HG02798 (cell line): ENCODE measurements at regions not wholly inside any gene's neighbourhood (a gene's known extent, or its start where the extent isn't known, plus 50 kb on each side); places are given as distances from the start of the nearest gene placed in this dataset.
A peak's percentile ranks its signal among the peaks of the same experiment; 100 is the strongest.

Source experiments
- ATAC-seq: cut with Tn5 transposase; IDR thresholded peaks from one replicate; pipeline ENCODE4 v1.9.1; 2021; ENCODE audit warnings: mild to moderate bottlenecking; ENCODE audit not compliant: unreplicated experiment, poor library complexity

- ATAC-seq, result no peak
Measured at GRCh38 chr3:28863186-28863585, 417.7 kb upstream of the RBMS3 start.

- ATAC-seq, result no peak
Measured at GRCh38 chr3:28867836-28868235, 413.0 kb upstream of the RBMS3 start.

- no peak for ATAC-seq
Measured at GRCh38 chr3:28868897-28869296, 412.0 kb upstream of the RBMS3 start.

- ATAC-seq, result no peak
Measured at GRCh38 chr3:28877912-28878311, 403.0 kb upstream of the RBMS3 start.

GRCh38 chr3:28890373-28890772 lies 390.5 kb upstream of the RBMS3 start:
- ATAC-seq, result no peak

- ATAC-seq, result no peak
Measured at GRCh38 chr3:28891485-28891884, 389.4 kb upstream of the RBMS3 start.

- ATAC-seq, result no peak
Measured at GRCh38 chr3:28900301-28900700, 380.6 kb upstream of the RBMS3 start.

- ATAC-seq, result no peak
Measured at GRCh38 chr3:28901018-28901417, 379.9 kb upstream of the RBMS3 start.

- no peak for ATAC-seq
Measured at GRCh38 chr3:28903171-28903601, 377.7 kb upstream of the RBMS3 start.

GRCh38 chr3:28905798-28906197 lies 375.1 kb upstream of the RBMS3 start:
- no peak for ATAC-seq

GRCh38 chr3:28906561-28907310 lies 374.1 kb upstream of the RBMS3 start:
- no peak for ATAC-seq

- ATAC-seq, result no peak
Measured at GRCh38 chr3:28907616-28908015, 373.3 kb upstream of the RBMS3 start.

GRCh38 chr3:28912120-28912885 lies 368.6 kb upstream of the RBMS3 start:
- no peak for ATAC-seq

- ATAC-seq, result no peak
Measured at GRCh38 chr3:28915741-28916500, 364.9 kb upstream of the RBMS3 start.

GRCh38 chr3:28916713-28917499 lies 364.0 kb upstream of the RBMS3 start:
- ATAC-seq, result peak; percentile 82

GRCh38 chr3:28917895-28918475 lies 362.9 kb upstream of the RBMS3 start:
- ATAC-seq, result no peak

- no peak for ATAC-seq
Measured at GRCh38 chr3:28922376-28922775, 358.5 kb upstream of the RBMS3 start.

GRCh38 chr3:28923994-28924393 lies 356.9 kb upstream of the RBMS3 start:
- no peak for ATAC-seq

GRCh38 chr3:28924744-28925360 lies 356.0 kb upstream of the RBMS3 start:
- no peak for ATAC-seq
